ENCODE measurements at regions not wholly inside any gene's neighbourhood (a gene's known extent, or its start where the extent isn't known, plus 50 kb on each side); places are given as distances from the start of the nearest gene placed in this dataset.

DNA sequence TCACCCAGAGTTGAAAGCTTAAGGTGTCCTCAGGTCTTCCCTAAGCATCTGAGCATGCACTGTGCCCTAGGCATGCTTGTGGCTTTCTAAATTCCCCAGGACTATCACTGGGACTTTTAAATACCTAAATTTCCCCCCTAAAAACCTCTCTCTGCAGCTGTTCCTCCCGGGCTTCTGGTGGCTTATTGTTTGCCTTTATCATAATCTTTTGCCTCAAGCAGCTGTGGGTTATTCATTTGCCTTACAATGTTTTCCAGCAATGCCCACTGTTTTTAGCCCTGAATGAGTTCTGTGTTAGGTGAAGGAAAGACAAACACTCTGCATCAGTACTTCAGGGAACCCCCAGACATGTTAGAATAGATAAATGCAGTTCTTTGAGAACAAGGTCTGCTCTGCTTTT is 455.0 kb downstream of the ZIC3 start:
- TF ChIP-seq POLR2A (conservative IDR thresholded peaks at IDR 0.05) = no peak
- TF ChIP-seq, protein P1, sequence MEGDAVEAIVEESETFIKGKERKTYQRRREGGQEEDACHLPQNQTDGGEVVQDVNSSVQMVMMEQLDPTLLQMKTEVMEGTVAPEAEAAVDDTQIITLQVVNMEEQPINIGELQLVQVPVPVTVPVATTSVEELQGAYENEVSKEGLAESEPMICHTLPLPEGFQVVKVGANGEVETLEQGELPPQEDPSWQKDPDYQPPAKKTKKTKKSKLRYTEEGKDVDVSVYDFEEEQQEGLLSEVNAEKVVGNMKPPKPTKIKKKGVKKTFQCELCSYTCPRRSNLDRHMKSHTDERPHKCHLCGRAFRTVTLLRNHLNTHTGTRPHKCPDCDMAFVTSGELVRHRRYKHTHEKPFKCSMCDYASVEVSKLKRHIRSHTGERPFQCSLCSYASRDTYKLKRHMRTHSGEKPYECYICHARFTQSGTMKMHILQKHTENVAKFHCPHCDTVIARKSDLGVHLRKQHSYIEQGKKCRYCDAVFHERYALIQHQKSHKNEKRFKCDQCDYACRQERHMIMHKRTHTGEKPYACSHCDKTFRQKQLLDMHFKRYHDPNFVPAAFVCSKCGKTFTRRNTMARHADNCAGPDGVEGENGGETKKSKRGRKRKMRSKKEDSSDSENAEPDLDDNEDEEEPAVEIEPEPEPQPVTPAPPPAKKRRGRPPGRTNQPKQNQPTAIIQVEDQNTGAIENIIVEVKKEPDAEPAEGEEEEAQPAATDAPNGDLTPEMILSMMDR (IDR thresholded peaks at IDR 0.05 in 2 of 3, conservative IDR thresholded peaks at IDR 0.05 in 1 of 3; ENCODE audit: insufficient read depth in 2 of 3, low read depth in 1 of 3, low read length in 3 of 3) = no peak
- no peak for TF ChIP-seq ESRRA (IDR thresholded peaks at IDR 0.05; ENCODE audit: borderline replicate concordance, low read depth)
- no peak for TF ChIP-seq SETDB1 (IDR thresholded peaks at IDR 0.05; ENCODE audit: low read length)
- TF ChIP-seq, protein P2, sequence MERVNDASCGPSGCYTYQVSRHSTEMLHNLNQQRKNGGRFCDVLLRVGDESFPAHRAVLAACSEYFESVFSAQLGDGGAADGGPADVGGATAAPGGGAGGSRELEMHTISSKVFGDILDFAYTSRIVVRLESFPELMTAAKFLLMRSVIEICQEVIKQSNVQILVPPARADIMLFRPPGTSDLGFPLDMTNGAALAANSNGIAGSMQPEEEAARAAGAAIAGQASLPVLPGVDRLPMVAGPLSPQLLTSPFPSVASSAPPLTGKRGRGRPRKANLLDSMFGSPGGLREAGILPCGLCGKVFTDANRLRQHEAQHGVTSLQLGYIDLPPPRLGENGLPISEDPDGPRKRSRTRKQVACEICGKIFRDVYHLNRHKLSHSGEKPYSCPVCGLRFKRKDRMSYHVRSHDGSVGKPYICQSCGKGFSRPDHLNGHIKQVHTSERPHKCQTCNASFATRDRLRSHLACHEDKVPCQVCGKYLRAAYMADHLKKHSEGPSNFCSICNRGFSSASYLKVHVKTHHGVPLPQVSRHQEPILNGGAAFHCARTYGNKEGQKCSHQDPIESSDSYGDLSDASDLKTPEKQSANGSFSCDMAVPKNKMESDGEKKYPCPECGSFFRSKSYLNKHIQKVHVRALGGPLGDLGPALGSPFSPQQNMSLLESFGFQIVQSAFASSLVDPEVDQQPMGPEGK (CRISPR knock-in tag; IDR thresholded peaks at IDR 0.05; ENCODE audit: borderline replicate concordance) = no peak
- TF ChIP-seq CBX8 (IDR thresholded peaks at IDR 0.05; ENCODE audit: borderline replicate concordance, extremely low read depth, low read depth, low read length, poor library complexity, severe bottlenecking) = no peak
- TF ChIP-seq FUS (optimal IDR thresholded peaks at IDR 0.05; ENCODE audit: low read depth, low read length) = no peak
- TF ChIP-seq, protein P3, sequence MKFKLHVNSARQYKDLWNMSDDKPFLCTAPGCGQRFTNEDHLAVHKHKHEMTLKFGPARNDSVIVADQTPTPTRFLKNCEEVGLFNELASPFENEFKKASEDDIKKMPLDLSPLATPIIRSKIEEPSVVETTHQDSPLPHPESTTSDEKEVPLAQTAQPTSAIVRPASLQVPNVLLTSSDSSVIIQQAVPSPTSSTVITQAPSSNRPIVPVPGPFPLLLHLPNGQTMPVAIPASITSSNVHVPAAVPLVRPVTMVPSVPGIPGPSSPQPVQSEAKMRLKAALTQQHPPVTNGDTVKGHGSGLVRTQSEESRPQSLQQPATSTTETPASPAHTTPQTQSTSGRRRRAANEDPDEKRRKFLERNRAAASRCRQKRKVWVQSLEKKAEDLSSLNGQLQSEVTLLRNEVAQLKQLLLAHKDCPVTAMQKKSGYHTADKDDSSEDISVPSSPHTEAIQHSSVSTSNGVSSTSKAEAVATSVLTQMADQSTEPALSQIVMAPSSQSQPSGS (CRISPR knock-in tag; IDR thresholded peaks at IDR 0.05) = no peak
- no peak for TF ChIP-seq CBX2 (IDR thresholded peaks at IDR 0.05; ENCODE audit: insufficient read depth, low read length, poor library complexity, severe bottlenecking)
- TF ChIP-seq SP1 (CRISPR knock-in tag; IDR thresholded peaks at IDR 0.05) = no peak
- no peak for TF ChIP-seq SRSF9 (IDR thresholded peaks at IDR 0.05; ENCODE audit: borderline replicate concordance, low read depth, low read length)

Measured in K562 (cell line).